HEK293T (cell line): ENCODE measurements at regions not wholly inside any gene's neighbourhood (a gene's known extent, or its start where the extent isn't known, plus 50 kb on each side); places are given as distances from the start of the nearest gene placed in this dataset.

Experiments used
- ARNT ChIP-seq: fragments of 450-650 bp; IDR thresholded peaks from 2 replicates; pipeline ENCODE4 v1.6.1; 2017; ENCODE audit warnings: mild to moderate bottlenecking
- SUZ12 ChIP-seq: fragments of 450-650 bp; IDR thresholded peaks from 2 replicates; pipeline ENCODE4 v1.6.1; 2016; ENCODE audit warnings: mild to moderate bottlenecking
- TF ChIP-seq, protein P1 (sequence below): fragments of 450-650 bp; IDR thresholded peaks from 2 replicates; pipeline ENCODE4 v1.6.1; 2016

DNA sequence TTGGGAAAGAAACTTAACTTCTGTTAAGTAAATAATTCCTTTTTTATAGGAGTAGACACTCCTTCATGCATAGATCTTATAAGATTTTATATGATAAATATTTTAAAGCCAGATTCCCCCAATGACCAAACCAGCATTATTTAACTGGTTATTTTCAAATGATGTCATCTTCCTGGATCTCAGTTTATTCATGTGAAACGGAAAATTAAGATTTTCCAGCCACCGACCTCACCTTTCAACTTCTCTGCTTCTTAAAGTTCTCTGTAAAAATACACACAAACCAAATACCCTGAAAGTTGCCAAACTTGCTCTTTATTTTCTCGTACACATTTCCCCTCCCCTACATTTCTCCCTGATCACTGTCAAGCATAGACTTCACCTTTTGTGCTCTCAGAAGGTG, 364.2 kb downstream of the GALC start:
- TF ChIP-seq, protein P1, sequence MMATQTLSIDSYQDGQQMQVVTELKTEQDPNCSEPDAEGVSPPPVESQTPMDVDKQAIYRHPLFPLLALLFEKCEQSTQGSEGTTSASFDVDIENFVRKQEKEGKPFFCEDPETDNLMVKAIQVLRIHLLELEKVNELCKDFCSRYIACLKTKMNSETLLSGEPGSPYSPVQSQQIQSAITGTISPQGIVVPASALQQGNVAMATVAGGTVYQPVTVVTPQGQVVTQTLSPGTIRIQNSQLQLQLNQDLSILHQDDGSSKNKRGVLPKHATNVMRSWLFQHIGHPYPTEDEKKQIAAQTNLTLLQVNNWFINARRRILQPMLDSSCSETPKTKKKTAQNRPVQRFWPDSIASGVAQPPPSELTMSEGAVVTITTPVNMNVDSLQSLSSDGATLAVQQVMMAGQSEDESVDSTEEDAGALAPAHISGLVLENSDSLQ, result no peak
- TF ChIP-seq SUZ12, result no peak
- no peak for TF ChIP-seq ARNT
